HEK293 (cell line): ENCODE measurements at regions not wholly inside any gene's neighbourhood (a gene's known extent, or its start where the extent isn't known, plus 50 kb on each side); places are given as distances from the start of the nearest gene placed in this dataset.
A peak's percentile ranks its signal among the peaks of the same experiment; 100 is the strongest.
"Not testable (repeated sequence)": the region's sequence is repeated elsewhere in the genome, so short reads cannot be mapped to it uniquely, and the experiment has no call there.

Experiments
- CTCF ChIA-PET: fragments of 350-600 bp; formaldehyde crosslinking; extraction: SDS; loops from one replicate; lab custom pipeline; 2021; ENCODE audit warnings: antibody characterized with exemption; lab: Yijun Ruan, JAX
- POLR2A ChIA-PET: fragments of 300-600 bp; formaldehyde crosslinking; extraction: SDS; loops from one replicate; lab custom pipeline; 2020; ENCODE audit warnings: antibody characterized with exemption, inconsistent platforms; lab: Yijun Ruan, JAX
- H3K27ac ChIP-seq: fragments of 200-500 bp; sonication (Bioruptor generic); 2 replicates; pipeline ENCODE4 v1.5.1; 2014; ENCODE audit warnings: low read depth, low read length, control low read depth, inconsistent platforms; ENCODE audit errors: extremely low read depth
- H3K36me3 ChIP-seq, 2 experiments: fragments of 200-500 bp in 1 of 2; sonication (Bioruptor generic) in 1 of 2; 1 replicate in 1 of 2; 2 replicates in 1 of 2; pipeline ENCODE4 v1.5.1; 2014 to 2017; ENCODE audit warnings: inconsistent platforms in 2 of 2, low read length in 2 of 2; ENCODE audit not compliant: control insufficient read depth in 2 of 2, insufficient read depth in 1 of 2
- H3K4me1 ChIP-seq: fragments of 200-500 bp; sonication (Bioruptor generic); 2 replicates; pipeline ENCODE4 v1.5.1; 2014; ENCODE audit warnings: mild to moderate bottlenecking, low read length, inconsistent platforms; ENCODE audit not compliant: control insufficient read depth, insufficient read depth
- H3K4me3 ChIP-seq: 2 replicates; pipeline ENCODE4 v1.5.1; 2011; ENCODE audit warnings: low read depth, mild to moderate bottlenecking, control low read depth, low read length, moderate library complexity
- H3K9me3 ChIP-seq: fragments of 200-500 bp; sonication (Bioruptor generic); 2 replicates; pipeline ENCODE4 v1.5.1; 2014; ENCODE audit warnings: low read depth, low read length, inconsistent platforms; ENCODE audit not compliant: control insufficient read depth, insufficient read depth
- FEZF1 ChIP-seq: fragments of 450-650 bp; formaldehyde crosslinking; IDR thresholded peaks from 2 replicates; pipeline ENCODE4 v1.5.1; 2016; ENCODE audit warnings: missing biosample characterization, missing genetic modification characterization
- KLF1 ChIP-seq: fragments of 450-650 bp; formaldehyde crosslinking; IDR thresholded peaks from 2 replicates; pipeline ENCODE4 v1.5.1; 2016; ENCODE audit warnings: missing biosample characterization, missing genetic modification characterization
- KLF17 ChIP-seq: fragments of 450-650 bp; formaldehyde crosslinking; IDR thresholded peaks from 2 replicates; pipeline ENCODE4 v1.5.1; 2016; ENCODE audit warnings: missing biosample characterization, missing genetic modification characterization
- PATZ1 ChIP-seq: fragments of 450-650 bp; formaldehyde crosslinking; IDR thresholded peaks from 2 replicates; pipeline ENCODE4 v1.5.1; 2016; ENCODE audit warnings: missing biosample characterization, missing genetic modification characterization
- SP2 ChIP-seq: fragments of 450-650 bp; formaldehyde crosslinking; IDR thresholded peaks from 2 replicates; pipeline ENCODE4 v1.5.1; 2016; ENCODE audit warnings: missing biosample characterization, missing genetic modification characterization
- ZNF132 ChIP-seq: fragments of 450-650 bp; formaldehyde crosslinking; IDR thresholded peaks from 2 replicates; pipeline ENCODE4 v1.5.1; 2017; ENCODE audit warnings: missing biosample characterization, missing genetic modification characterization, borderline replicate concordance
- ZNF140 ChIP-seq: fragments of 450-650 bp; formaldehyde crosslinking; IDR thresholded peaks from 2 replicates; pipeline ENCODE4 v1.5.1; 2016; ENCODE audit warnings: missing biosample characterization, missing genetic modification characterization
- ZNF146 ChIP-seq: fragments of 450-650 bp; formaldehyde crosslinking; IDR thresholded peaks from 2 replicates; pipeline ENCODE4 v1.5.1; 2016; ENCODE audit warnings: missing biosample characterization, missing genetic modification characterization
- ZNF148 ChIP-seq: fragments of 450-650 bp; formaldehyde crosslinking; IDR thresholded peaks from 2 replicates; pipeline ENCODE4 v1.5.0; 2017; ENCODE audit warnings: missing biosample characterization, missing genetic modification characterization, borderline replicate concordance
- ZNF175 ChIP-seq: fragments of 450-650 bp; formaldehyde crosslinking; IDR thresholded peaks from 2 replicates; pipeline ENCODE4 v1.5.1; 2016; ENCODE audit warnings: missing biosample characterization, missing genetic modification characterization
- ZNF23 ChIP-seq: fragments of 450-650 bp; formaldehyde crosslinking; IDR thresholded peaks from 2 replicates; pipeline ENCODE4 v1.5.1; 2016; ENCODE audit warnings: missing biosample characterization, missing genetic modification characterization, borderline replicate concordance
- ZNF423 ChIP-seq: fragments of 450-650 bp; formaldehyde crosslinking; IDR thresholded peaks from 2 replicates; pipeline ENCODE4 v1.5.1; 2016; ENCODE audit warnings: missing biosample characterization, missing genetic modification characterization
- ZNF558 ChIP-seq: fragments of 450-650 bp; formaldehyde crosslinking; IDR thresholded peaks from 2 replicates; pipeline ENCODE4 v1.5.1; 2016; ENCODE audit warnings: missing biosample characterization, missing genetic modification characterization
- ZNF664 ChIP-seq: fragments of 450-650 bp; formaldehyde crosslinking; IDR thresholded peaks from 2 replicates; pipeline ENCODE4 v1.5.1; 2016; ENCODE audit warnings: missing biosample characterization, missing genetic modification characterization
- ZNF791 ChIP-seq: fragments of 450-650 bp; formaldehyde crosslinking; IDR thresholded peaks from 2 replicates; pipeline ENCODE4 v1.5.1; 2016; ENCODE audit warnings: missing biosample characterization, missing genetic modification characterization
- TF ChIP-seq, protein P1 (sequence below): fragments of 450-650 bp; formaldehyde crosslinking; IDR thresholded peaks from 2 replicates; pipeline ENCODE4 v1.5.1; 2016; ENCODE audit warnings: missing biosample characterization, missing genetic modification characterization, low read depth
- TF ChIP-seq, protein P2 (sequence below): fragments of 450-650 bp; formaldehyde crosslinking; IDR thresholded peaks from 2 replicates; pipeline ENCODE4 v1.5.1; 2016; ENCODE audit warnings: missing biosample characterization, missing genetic modification characterization
- TF ChIP-seq, protein P3 (sequence below): fragments of 450-650 bp; formaldehyde crosslinking; IDR thresholded peaks from 2 replicates; pipeline ENCODE4 v1.5.1; 2017; ENCODE audit warnings: missing biosample characterization, mild to moderate bottlenecking, missing genetic modification characterization, moderate library complexity

GRCh38 chr1:181893150-181893549 lies 168.4 kb downstream of the ZNF648 start:
- POLR2A ChIA-PET, H3K36me3 ChIP-seq, H3K27ac ChIP-seq, H3K9me3 ChIP-seq, H3K4me1 ChIP-seq, H3K4me3 ChIP-seq: not testable (repeated sequence)
- CTCF ChIA-PET: interaction anchor here (0.7 kb wide), 1 partner anchor 749 kb away, joined by 3 read pairs; no protein-coding TSS in a partner anchor
- TF ChIP-seq ZNF146 (tag by site-specific recombination): peak; percentile 85

DNA sequence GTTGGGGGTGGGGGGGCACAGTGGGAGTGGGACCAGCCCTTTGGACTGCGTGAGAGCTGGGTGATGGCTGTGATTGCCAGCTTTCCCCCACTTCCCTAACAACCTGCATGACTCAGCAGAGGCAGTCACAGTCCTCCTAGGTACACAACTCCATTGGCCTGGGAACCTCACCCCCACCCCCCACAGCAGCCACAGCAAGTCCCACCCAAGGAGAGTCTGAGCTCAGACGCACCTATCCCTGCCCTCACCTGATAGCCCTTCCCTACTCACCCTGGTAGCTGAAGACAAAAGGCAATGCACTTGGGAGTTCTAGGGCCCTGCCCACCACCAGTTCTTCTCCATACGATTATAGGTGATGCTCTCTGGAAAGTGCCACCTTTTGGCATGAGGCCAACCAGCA lies 188.9 kb downstream of the ZNF648 start:
- H3K4me3 ChIP-seq: no peak overlapping the region
- H3K36me3 ChIP-seq: no peaks in the 10 kb centered on the region
- CTCF ChIA-PET: interaction anchor here (1.5 kb wide), 1 partner anchor 64 kb away, joined by 3 read pairs; no protein-coding TSS in a partner anchor
- H3K27ac ChIP-seq: no peak overlapping the region
- no peaks in the 10 kb centered on the region for H3K4me1 ChIP-seq
- H3K9me3 ChIP-seq: no peaks in the 10 kb centered on the region
- POLR2A ChIA-PET: no interaction called here
- TF ChIP-seq ZNF423 (tag by site-specific recombination): no peak
- TF ChIP-seq ZNF558 (tag by site-specific recombination): no peak
- TF ChIP-seq SP2: no peak
- TF ChIP-seq, protein P1, sequence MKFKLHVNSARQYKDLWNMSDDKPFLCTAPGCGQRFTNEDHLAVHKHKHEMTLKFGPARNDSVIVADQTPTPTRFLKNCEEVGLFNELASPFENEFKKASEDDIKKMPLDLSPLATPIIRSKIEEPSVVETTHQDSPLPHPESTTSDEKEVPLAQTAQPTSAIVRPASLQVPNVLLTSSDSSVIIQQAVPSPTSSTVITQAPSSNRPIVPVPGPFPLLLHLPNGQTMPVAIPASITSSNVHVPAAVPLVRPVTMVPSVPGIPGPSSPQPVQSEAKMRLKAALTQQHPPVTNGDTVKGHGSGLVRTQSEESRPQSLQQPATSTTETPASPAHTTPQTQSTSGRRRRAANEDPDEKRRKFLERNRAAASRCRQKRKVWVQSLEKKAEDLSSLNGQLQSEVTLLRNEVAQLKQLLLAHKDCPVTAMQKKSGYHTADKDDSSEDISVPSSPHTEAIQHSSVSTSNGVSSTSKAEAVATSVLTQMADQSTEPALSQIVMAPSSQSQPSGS: no peak
- no peak for TF ChIP-seq KLF17 (tag by site-specific recombination)
- no peak for TF ChIP-seq FEZF1
- no peak for TF ChIP-seq ZNF132 (tag by site-specific recombination)

DNA sequence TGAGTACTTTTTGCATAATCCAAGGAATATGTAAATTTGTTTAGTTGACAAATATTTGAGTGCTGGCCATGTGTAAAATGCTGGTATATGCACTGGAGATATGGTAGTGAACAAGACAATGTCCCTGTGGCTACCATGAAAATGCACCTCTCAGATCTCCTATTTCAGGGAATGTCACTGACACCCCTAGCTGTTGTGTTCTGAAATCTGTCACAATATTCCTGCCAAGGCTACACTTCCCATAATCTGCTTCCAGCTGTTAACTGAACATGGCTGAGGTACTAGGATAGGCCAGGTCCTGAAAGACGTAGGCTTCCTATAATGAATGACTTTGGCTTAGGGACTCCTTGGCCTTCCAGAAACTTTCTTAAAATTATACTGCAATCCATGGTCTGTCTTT lies 197.8 kb downstream of the ZNF648 start:
- Histone ChIP-seq H3K4me1 (no peaks in the 10 kb centered on the region), H3K9me3 (no peaks in the 10 kb centered on the region), H3K36me3 (no peaks in the 10 kb centered on the region), H3K4me3 (no peak overlapping the region), H3K27ac (no peak overlapping the region)
- POLR2A ChIA-PET: no interaction called here
- CTCF ChIA-PET: interaction anchor here (0.7 kb wide), 1 partner anchor 307 kb away, joined by 3 read pairs; no protein-coding TSS in a partner anchor
- TF ChIP-seq ZNF791 (tag by site-specific recombination) (no peak), ZNF175 (tag by site-specific recombination) (no peak), ZNF148 (tag by site-specific recombination) (no peak), ZNF664 (tag by site-specific recombination) (no peak), PATZ1 (tag by site-specific recombination) (no peak), KLF1 (tag by site-specific recombination) (no peak), ZNF140 (tag by site-specific recombination) (no peak), ZNF23 (tag by site-specific recombination) (no peak)
- TF ChIP-seq, protein P2, sequence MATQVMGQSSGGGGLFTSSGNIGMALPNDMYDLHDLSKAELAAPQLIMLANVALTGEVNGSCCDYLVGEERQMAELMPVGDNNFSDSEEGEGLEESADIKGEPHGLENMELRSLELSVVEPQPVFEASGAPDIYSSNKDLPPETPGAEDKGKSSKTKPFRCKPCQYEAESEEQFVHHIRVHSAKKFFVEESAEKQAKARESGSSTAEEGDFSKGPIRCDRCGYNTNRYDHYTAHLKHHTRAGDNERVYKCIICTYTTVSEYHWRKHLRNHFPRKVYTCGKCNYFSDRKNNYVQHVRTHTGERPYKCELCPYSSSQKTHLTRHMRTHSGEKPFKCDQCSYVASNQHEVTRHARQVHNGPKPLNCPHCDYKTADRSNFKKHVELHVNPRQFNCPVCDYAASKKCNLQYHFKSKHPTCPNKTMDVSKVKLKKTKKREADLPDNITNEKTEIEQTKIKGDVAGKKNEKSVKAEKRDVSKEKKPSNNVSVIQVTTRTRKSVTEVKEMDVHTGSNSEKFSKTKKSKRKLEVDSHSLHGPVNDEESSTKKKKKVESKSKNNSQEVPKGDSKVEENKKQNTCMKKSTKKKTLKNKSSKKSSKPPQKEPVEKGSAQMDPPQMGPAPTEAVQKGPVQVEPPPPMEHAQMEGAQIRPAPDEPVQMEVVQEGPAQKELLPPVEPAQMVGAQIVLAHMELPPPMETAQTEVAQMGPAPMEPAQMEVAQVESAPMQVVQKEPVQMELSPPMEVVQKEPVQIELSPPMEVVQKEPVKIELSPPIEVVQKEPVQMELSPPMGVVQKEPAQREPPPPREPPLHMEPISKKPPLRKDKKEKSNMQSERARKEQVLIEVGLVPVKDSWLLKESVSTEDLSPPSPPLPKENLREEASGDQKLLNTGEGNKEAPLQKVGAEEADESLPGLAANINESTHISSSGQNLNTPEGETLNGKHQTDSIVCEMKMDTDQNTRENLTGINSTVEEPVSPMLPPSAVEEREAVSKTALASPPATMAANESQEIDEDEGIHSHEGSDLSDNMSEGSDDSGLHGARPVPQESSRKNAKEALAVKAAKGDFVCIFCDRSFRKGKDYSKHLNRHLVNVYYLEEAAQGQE: no peak
- TF ChIP-seq, protein P3, sequence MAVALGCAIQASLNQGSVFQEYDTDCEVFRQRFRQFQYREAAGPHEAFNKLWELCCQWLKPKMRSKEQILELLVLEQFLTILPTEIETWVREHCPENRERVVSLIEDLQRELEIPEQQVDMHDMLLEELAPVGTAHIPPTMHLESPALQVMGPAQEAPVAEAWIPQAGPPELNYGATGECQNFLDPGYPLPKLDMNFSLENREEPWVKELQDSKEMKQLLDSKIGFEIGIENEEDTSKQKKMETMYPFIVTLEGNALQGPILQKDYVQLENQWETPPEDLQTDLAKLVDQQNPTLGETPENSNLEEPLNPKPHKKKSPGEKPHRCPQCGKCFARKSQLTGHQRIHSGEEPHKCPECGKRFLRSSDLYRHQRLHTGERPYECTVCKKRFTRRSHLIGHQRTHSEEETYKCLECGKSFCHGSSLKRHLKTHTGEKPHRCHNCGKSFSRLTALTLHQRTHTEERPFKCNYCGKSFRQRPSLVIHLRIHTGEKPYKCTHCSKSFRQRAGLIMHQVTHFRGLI (tag by site-specific recombination): no peak
